ENCODE measurements at regions not wholly inside any gene's neighbourhood (a gene's known extent, or its start where the extent isn't known, plus 50 kb on each side); places are given as distances from the start of the nearest gene placed in this dataset.
"Not testable (repeated sequence)": the region's sequence is repeated elsewhere in the genome, so short reads cannot be mapped to it uniquely, and the experiment has no call there.

- peak; percentile 73 for TF ChIP-seq CTCF (IDR thresholded peaks at IDR 0.05; ENCODE audit: control insufficient read depth, extremely low read depth, insufficient read depth)
- peak; percentile 36 for DNase-seq (ENCODE audit: low read depth)
- no peak overlapping the region for H3K4me3 ChIP-seq (ENCODE audit: low read depth, low read length)
Measured at GRCh38 chr5:110865400-110866094, 126.7 kb downstream of the SLC25A46 start.

GRCh38 chr5:110869927-110870326 is 131.1 kb downstream of the SLC25A46 start:
- DNase-seq (ENCODE audit: low read depth), result no peak
- H3K4me3 ChIP-seq (ENCODE audit: low read depth, low read length), result no peak overlapping the region
- no peak for TF ChIP-seq CTCF (IDR thresholded peaks at IDR 0.05; ENCODE audit: control insufficient read depth, extremely low read depth, insufficient read depth)

GRCh38 chr5:110872200-110872599 is 133.4 kb downstream of the SLC25A46 start:
- TF ChIP-seq CTCF (IDR thresholded peaks at IDR 0.05; ENCODE audit: control insufficient read depth, extremely low read depth, insufficient read depth), result no peak
- no peak overlapping the region for H3K4me3 ChIP-seq (ENCODE audit: low read depth, low read length)
- no peak for DNase-seq (ENCODE audit: low read depth)

- no peak for DNase-seq (ENCODE audit: low read depth)
- TF ChIP-seq CTCF (IDR thresholded peaks at IDR 0.05; ENCODE audit: control insufficient read depth, extremely low read depth, insufficient read depth), result no peak
- H3K4me3 ChIP-seq (ENCODE audit: low read depth, low read length), result no peak overlapping the region
Measured at GRCh38 chr5:110872963-110873362, 134.2 kb downstream of the SLC25A46 start.

- no peak for TF ChIP-seq CTCF (IDR thresholded peaks at IDR 0.05; ENCODE audit: control insufficient read depth, extremely low read depth, insufficient read depth)
- DNase-seq (ENCODE audit: low read depth), result no peak
- no peak overlapping the region for H3K4me3 ChIP-seq (ENCODE audit: low read depth, low read length)
Measured at GRCh38 chr5:110873773-110874437, 135.1 kb downstream of the SLC25A46 start.

GRCh38 chr5:110875115-110875514 is 136.3 kb downstream of the SLC25A46 start:
- H3K4me3 ChIP-seq (ENCODE audit: low read depth, low read length); DNase-seq (ENCODE audit: low read depth): not testable (repeated sequence)

- no peak for TF ChIP-seq CTCF (IDR thresholded peaks at IDR 0.05; ENCODE audit: control insufficient read depth, extremely low read depth, insufficient read depth)
- no peak overlapping the region for H3K4me3 ChIP-seq (ENCODE audit: low read depth, low read length)
- DNase-seq (ENCODE audit: low read depth), result no peak
Measured at GRCh38 chr5:110878115-110878514, 139.3 kb downstream of the SLC25A46 start.
